ENCODE measurements at regions not wholly inside any gene's neighbourhood (a gene's known extent, or its start where the extent isn't known, plus 50 kb on each side); places are given as distances from the start of the nearest gene placed in this dataset.

- Histone ChIP-seq H3K27ac (no peak overlapping the region), H3K4me1 (no peaks in the 10 kb centered on the region), H3K9me3 (no peaks in the 10 kb centered on the region), H3K36me3 (no peaks in the 10 kb centered on the region), H3K27me3 (no peaks in the 10 kb centered on the region), H3K4me3 (no peak overlapping the region)
- no peak for TF ChIP-seq EP300 (IDR thresholded peaks at IDR 0.05)
- no peak for TF ChIP-seq POLR2A (IDR thresholded peaks at IDR 0.05)
- TF ChIP-seq CTCF (IDR thresholded peaks at IDR 0.05) = no peak
- 88 to 97% methylated on average over 4 of the region's 4 CpGs for WGBS, 2 donors
- DNase-seq (ENCODE audit: low spot score in 2 of 2) = no peak
Measured at GRCh38 chr2:39999864-40000263, 220.8 kb upstream of the THUMPD2 start.

DNA sequence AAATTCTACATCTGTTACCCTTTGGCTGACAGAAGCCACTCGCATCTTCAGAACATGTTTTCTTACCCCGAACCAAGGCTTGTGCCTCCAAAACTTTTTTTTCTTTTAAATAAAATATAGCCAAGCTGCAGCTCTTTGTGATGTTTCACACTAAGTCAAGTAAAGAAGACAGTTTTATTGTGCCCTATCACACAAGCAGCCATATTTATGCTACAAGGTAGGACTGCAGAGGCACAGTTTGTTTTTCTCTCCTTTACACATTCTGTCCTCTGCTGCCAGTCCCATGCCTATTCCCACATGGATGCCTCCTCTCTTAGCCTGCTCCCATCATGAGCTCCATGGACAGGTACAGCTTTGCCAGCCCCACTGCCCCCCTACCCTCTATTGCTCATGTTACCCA lies 219.6 kb upstream of the THUMPD2 start:
- 85 to 91% methylated on average over 2 of the region's 2 CpGs for WGBS, 2 donors
- Histone ChIP-seq H3K36me3 (no peaks in the 10 kb centered on the region), H3K4me3 (no peak overlapping the region), H3K27ac (no peak overlapping the region), H3K4me1 (no peaks in the 10 kb centered on the region), H3K9me3 (no peaks in the 10 kb centered on the region), H3K27me3 (no peaks in the 10 kb centered on the region)
- no peak for TF ChIP-seq POLR2A (IDR thresholded peaks at IDR 0.05)
- no peak for TF ChIP-seq CTCF (IDR thresholded peaks at IDR 0.05)
- TF ChIP-seq EP300 (IDR thresholded peaks at IDR 0.05) = no peak
- no peak for DNase-seq (ENCODE audit: low spot score in 2 of 2)

DNA sequence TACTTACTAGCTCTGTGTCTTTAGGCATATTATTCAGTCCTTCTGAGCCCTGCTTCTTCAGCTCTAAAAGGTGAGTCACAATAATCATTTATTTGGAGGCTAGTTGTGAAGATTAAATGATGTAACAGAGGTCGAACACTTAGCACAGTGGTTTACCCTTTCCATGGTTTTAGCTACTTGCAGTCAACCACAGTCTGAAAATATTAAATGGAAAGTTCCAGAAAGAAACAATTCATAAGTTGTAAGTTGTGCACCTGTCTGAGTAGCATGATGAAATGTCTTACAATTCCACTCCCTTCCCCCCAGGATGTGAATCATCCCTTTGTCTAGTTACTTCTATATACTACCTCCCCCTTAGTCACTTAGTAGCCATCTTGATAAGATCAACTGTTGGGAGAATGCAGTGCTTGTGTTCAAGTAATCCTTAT lies 217.6 kb upstream of the THUMPD2 start:
- Histone ChIP-seq H3K27me3 (no peaks in the 10 kb centered on the region), H3K4me1 (no peaks in the 10 kb centered on the region), H3K4me3 (no peak overlapping the region), H3K36me3 (no peaks in the 10 kb centered on the region), H3K27ac (no peak overlapping the region), H3K9me3 (no peaks in the 10 kb centered on the region)
- TF ChIP-seq CTCF (IDR thresholded peaks at IDR 0.05) (no peak), EP300 (IDR thresholded peaks at IDR 0.05) (no peak), POLR2A (IDR thresholded peaks at IDR 0.05) (no peak)
- DNase-seq (ENCODE audit: low spot score in 2 of 2) = no peak
- WGBS, 2 donors = 58 to 97% methylated on average over 1 of the region's 1 CpG

- Histone ChIP-seq H3K4me3 (no peak overlapping the region), H3K36me3 (no peaks in the 10 kb centered on the region), H3K4me1 (no peaks in the 10 kb centered on the region), H3K9me3 (no peaks in the 10 kb centered on the region), H3K27ac (no peak overlapping the region), H3K27me3 (no peaks in the 10 kb centered on the region)
- 87 to 91% methylated on average over 3 of the region's 3 CpGs for WGBS, 2 donors
- DNase-seq (ENCODE audit: low spot score in 2 of 2) = no peak
- no peak for TF ChIP-seq EP300 (IDR thresholded peaks at IDR 0.05)
- no peak for TF ChIP-seq CTCF (IDR thresholded peaks at IDR 0.05)
- no peak for TF ChIP-seq POLR2A (IDR thresholded peaks at IDR 0.05)
Measured at GRCh38 chr2:39995005-39995737, 216.1 kb upstream of the THUMPD2 start.

GRCh38 chr2:39994151-39994550 lies 215.1 kb upstream of the THUMPD2 start:
- no peaks in the 10 kb centered on the region for H3K27me3 ChIP-seq
- DNase-seq (ENCODE audit: low spot score in 2 of 2) = no peak
- no peak overlapping the region for H3K27ac ChIP-seq
- H3K36me3 ChIP-seq = no peaks in the 10 kb centered on the region
- H3K9me3 ChIP-seq = no peaks in the 10 kb centered on the region
- TF ChIP-seq POLR2A (IDR thresholded peaks at IDR 0.05) (no peak), CTCF (IDR thresholded peaks at IDR 0.05) (no peak), EP300 (IDR thresholded peaks at IDR 0.05) (no peak)
- no peaks in the 10 kb centered on the region for H3K4me1 ChIP-seq
- no peak overlapping the region for H3K4me3 ChIP-seq
